ENCODE measurements at regions not wholly inside any gene's neighbourhood (a gene's known extent, or its start where the extent isn't known, plus 50 kb on each side); places are given as distances from the start of the nearest gene placed in this dataset.

DNA sequence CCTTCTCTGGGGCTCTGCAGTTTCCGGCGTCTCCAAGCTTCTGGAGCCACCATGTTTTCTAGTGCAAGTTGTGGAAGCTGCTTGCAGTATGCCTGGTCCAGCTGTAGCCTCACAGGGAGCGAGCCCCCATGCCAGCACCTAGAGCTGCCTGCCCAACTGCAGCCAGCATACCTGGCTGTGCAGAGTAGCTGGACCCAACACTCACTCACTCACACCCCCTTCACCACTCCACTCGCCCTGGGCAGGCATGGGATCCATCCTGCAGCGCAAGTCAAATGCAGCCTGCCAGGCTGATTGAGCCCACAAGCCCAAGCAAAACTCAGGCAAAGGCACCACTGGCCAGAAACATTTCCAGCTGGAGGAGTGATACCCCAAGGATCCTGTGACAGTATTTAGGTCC is 797.3 kb downstream of the SLC16A7 start:
- Mint-ChIP-seq H3K36me3 (no peaks in the 10 kb centered on the region), H3K27ac (no peak overlapping the region), H3K4me3 (no peak overlapping the region), H3K27me3 (ENCODE audit: low read depth) (no peaks in the 10 kb centered on the region), H3K9me3 (peaks cover 4% of the 10 kb centered on the region; the same call in 1 of the 2 replicates), H3K4me1 (no peaks in the 10 kb centered on the region)
- ChIA-PET POLR2A (no interaction called here), CTCF (no interaction called here)
- no peak for DNase-seq (ENCODE audit: low spot score)
- ATAC-seq: no peak
- TF ChIP-seq, protein P1, sequence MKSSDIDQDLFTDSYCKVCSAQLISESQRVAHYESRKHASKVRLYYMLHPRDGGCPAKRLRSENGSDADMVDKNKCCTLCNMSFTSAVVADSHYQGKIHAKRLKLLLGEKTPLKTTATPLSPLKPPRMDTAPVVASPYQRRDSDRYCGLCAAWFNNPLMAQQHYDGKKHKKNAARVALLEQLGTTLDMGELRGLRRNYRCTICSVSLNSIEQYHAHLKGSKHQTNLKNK (CRISPR knock-in tag; IDR thresholded peaks at IDR 0.05): no peak
- no peak for TF ChIP-seq RELA (CRISPR knock-in tag; IDR thresholded peaks at IDR 0.05; ENCODE audit: borderline replicate concordance)
- TF ChIP-seq, protein P2, sequence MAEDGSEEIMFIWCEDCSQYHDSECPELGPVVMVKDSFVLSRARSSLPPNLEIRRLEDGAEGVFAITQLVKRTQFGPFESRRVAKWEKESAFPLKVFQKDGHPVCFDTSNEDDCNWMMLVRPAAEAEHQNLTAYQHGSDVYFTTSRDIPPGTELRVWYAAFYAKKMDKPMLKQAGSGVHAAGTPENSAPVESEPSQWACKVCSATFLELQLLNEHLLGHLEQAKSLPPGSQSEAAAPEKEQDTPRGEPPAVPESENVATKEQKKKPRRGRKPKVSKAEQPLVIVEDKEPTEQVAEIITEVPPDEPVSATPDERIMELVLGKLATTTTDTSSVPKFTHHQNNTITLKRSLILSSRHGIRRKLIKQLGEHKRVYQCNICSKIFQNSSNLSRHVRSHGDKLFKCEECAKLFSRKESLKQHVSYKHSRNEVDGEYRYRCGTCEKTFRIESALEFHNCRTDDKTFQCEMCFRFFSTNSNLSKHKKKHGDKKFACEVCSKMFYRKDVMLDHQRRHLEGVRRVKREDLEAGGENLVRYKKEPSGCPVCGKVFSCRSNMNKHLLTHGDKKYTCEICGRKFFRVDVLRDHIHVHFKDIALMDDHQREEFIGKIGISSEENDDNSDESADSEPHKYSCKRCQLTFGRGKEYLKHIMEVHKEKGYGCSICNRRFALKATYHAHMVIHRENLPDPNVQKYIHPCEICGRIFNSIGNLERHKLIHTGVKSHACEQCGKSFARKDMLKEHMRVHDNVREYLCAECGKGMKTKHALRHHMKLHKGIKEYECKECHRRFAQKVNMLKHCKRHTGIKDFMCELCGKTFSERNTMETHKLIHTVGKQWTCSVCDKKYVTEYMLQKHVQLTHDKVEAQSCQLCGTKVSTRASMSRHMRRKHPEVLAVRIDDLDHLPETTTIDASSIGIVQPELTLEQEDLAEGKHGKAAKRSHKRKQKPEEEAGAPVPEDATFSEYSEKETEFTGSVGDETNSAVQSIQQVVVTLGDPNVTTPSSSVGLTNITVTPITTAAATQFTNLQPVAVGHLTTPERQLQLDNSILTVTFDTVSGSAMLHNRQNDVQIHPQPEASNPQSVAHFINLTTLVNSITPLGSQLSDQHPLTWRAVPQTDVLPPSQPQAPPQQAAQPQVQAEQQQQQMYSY (CRISPR knock-in tag; IDR thresholded peaks at IDR 0.05): no peak
- no peak for TF ChIP-seq ZNF416 (CRISPR knock-in tag; IDR thresholded peaks at IDR 0.05)
- TF ChIP-seq, protein P3, sequence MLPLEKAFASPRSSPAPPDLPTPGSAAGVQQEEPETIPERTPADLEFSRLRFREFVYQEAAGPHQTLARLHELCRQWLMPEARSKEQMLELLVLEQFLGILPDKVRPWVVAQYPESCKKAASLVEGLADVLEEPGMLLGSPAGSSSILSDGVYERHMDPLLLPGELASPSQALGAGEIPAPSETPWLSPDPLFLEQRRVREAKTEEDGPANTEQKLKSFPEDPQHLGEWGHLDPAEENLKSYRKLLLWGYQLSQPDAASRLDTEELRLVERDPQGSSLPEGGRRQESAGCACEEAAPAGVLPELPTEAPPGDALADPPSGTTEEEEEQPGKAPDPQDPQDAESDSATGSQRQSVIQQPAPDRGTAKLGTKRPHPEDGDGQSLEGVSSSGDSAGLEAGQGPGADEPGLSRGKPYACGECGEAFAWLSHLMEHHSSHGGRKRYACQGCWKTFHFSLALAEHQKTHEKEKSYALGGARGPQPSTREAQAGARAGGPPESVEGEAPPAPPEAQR (CRISPR knock-in tag; IDR thresholded peaks at IDR 0.05): no peak
- TF ChIP-seq, protein P4, sequence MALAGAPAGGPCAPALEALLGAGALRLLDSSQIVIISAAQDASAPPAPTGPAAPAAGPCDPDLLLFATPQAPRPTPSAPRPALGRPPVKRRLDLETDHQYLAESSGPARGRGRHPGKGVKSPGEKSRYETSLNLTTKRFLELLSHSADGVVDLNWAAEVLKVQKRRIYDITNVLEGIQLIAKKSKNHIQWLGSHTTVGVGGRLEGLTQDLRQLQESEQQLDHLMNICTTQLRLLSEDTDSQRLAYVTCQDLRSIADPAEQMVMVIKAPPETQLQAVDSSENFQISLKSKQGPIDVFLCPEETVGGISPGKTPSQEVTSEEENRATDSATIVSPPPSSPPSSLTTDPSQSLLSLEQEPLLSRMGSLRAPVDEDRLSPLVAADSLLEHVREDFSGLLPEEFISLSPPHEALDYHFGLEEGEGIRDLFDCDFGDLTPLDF (CRISPR knock-in tag; IDR thresholded peaks at IDR 0.05): no peak
- TF ChIP-seq, protein P5, sequence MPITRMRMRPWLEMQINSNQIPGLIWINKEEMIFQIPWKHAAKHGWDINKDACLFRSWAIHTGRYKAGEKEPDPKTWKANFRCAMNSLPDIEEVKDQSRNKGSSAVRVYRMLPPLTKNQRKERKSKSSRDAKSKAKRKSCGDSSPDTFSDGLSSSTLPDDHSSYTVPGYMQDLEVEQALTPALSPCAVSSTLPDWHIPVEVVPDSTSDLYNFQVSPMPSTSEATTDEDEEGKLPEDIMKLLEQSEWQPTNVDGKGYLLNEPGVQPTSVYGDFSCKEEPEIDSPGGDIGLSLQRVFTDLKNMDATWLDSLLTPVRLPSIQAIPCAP (CRISPR knock-in tag; IDR thresholded peaks at IDR 0.05): no peak
- no peak for TF ChIP-seq GRHL2 (CRISPR knock-in tag; IDR thresholded peaks at IDR 0.05; ENCODE audit: insufficient replicate concordance, severe bottlenecking)
- no peak for TF ChIP-seq ZNF219 (CRISPR knock-in tag; IDR thresholded peaks at IDR 0.05; ENCODE audit: borderline replicate concordance)
- TF ChIP-seq, protein P6, sequence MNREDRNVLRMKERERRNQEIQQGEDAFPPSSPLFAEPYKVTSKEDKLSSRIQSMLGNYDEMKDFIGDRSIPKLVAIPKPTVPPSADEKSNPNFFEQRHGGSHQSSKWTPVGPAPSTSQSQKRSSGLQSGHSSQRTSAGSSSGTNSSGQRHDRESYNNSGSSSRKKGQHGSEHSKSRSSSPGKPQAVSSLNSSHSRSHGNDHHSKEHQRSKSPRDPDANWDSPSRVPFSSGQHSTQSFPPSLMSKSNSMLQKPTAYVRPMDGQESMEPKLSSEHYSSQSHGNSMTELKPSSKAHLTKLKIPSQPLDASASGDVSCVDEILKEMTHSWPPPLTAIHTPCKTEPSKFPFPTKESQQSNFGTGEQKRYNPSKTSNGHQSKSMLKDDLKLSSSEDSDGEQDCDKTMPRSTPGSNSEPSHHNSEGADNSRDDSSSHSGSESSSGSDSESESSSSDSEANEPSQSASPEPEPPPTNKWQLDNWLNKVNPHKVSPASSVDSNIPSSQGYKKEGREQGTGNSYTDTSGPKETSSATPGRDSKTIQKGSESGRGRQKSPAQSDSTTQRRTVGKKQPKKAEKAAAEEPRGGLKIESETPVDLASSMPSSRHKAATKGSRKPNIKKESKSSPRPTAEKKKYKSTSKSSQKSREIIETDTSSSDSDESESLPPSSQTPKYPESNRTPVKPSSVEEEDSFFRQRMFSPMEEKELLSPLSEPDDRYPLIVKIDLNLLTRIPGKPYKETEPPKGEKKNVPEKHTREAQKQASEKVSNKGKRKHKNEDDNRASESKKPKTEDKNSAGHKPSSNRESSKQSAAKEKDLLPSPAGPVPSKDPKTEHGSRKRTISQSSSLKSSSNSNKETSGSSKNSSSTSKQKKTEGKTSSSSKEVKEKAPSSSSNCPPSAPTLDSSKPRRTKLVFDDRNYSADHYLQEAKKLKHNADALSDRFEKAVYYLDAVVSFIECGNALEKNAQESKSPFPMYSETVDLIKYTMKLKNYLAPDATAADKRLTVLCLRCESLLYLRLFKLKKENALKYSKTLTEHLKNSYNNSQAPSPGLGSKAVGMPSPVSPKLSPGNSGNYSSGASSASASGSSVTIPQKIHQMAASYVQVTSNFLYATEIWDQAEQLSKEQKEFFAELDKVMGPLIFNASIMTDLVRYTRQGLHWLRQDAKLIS (CRISPR knock-in tag; IDR thresholded peaks at IDR 0.05; ENCODE audit: borderline replicate concordance): no peak
- no peak for TF ChIP-seq ZNF263 (CRISPR knock-in tag; IDR thresholded peaks at IDR 0.05; ENCODE audit: low read depth)
- no peak for TF ChIP-seq TEAD1 (CRISPR knock-in tag; IDR thresholded peaks at IDR 0.05)
- TF ChIP-seq ESRRA (CRISPR knock-in tag; IDR thresholded peaks at IDR 0.05; ENCODE audit: borderline replicate concordance): no peak
- no peak for TF ChIP-seq ZNF671 (CRISPR knock-in tag; IDR thresholded peaks at IDR 0.05)

DNA sequence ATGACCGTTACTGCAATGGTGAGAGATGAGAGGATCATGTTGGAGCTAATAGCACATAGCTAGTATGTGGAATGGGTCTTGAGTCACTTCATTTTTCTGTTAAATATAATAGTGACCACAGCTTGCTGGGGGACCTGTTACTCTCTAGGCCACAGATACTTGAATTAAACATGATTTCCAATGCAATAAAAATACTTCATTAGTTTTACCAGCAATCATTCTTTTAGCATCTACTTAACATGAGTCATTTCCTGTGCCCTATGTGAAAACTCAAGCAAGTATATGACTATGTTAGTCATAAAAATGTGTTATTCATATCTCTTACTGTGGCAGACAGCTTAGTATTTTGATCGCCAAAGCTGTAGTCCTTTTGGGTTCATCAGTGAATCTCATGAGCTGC is 798.8 kb downstream of the SLC16A7 start:
- no peak overlapping the region for H3K27ac Mint-ChIP-seq
- H3K4me3 Mint-ChIP-seq: no peak overlapping the region
- ChIA-PET CTCF (no interaction called here), POLR2A (no interaction called here)
- H3K27me3 Mint-ChIP-seq (ENCODE audit: low read depth): no peaks in the 10 kb centered on the region
- H3K9me3 Mint-ChIP-seq: peaks cover 4% of the 10 kb centered on the region; the same call in 1 of the 2 replicates
- no peaks in the 10 kb centered on the region for H3K36me3 Mint-ChIP-seq
- no peaks in the 10 kb centered on the region for H3K4me1 Mint-ChIP-seq
- TF ChIP-seq TCF7 (CRISPR knock-in tag; IDR thresholded peaks at IDR 0.05; ENCODE audit: low read depth) (no peak), ZNF396 (CRISPR knock-in tag; IDR thresholded peaks at IDR 0.05; ENCODE audit: borderline replicate concordance) (no peak)
- TF ChIP-seq, protein P4 (CRISPR knock-in tag; IDR thresholded peaks at IDR 0.05): no peak
- TF ChIP-seq, protein P7, sequence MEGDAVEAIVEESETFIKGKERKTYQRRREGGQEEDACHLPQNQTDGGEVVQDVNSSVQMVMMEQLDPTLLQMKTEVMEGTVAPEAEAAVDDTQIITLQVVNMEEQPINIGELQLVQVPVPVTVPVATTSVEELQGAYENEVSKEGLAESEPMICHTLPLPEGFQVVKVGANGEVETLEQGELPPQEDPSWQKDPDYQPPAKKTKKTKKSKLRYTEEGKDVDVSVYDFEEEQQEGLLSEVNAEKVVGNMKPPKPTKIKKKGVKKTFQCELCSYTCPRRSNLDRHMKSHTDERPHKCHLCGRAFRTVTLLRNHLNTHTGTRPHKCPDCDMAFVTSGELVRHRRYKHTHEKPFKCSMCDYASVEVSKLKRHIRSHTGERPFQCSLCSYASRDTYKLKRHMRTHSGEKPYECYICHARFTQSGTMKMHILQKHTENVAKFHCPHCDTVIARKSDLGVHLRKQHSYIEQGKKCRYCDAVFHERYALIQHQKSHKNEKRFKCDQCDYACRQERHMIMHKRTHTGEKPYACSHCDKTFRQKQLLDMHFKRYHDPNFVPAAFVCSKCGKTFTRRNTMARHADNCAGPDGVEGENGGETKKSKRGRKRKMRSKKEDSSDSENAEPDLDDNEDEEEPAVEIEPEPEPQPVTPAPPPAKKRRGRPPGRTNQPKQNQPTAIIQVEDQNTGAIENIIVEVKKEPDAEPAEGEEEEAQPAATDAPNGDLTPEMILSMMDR (IDR thresholded peaks at IDR 0.05): no peak
- no peak for ATAC-seq
- DNase-seq (ENCODE audit: low spot score): no peak
